HPDE6-E6E7 (cell line): ENCODE measurements at regions not wholly inside any gene's neighbourhood (a gene's known extent, or its start where the extent isn't known, plus 50 kb on each side); places are given as distances from the start of the nearest gene placed in this dataset.

ENCODE experiments used
- DNase-seq: peaks from one replicate; pipeline ENCODE4 v3.0.0; 2011; ENCODE audit warnings: missing footprints; ENCODE audit errors: extremely low spot score

- DNase-seq, result no peak
These were observed 730.3 kb downstream of the BRD1 start for GRCh38 chr22:49097171-49097925.

GRCh38 chr22:49096476-49096875, 731.2 kb downstream of the BRD1 start:
- no peak for DNase-seq

DNA sequence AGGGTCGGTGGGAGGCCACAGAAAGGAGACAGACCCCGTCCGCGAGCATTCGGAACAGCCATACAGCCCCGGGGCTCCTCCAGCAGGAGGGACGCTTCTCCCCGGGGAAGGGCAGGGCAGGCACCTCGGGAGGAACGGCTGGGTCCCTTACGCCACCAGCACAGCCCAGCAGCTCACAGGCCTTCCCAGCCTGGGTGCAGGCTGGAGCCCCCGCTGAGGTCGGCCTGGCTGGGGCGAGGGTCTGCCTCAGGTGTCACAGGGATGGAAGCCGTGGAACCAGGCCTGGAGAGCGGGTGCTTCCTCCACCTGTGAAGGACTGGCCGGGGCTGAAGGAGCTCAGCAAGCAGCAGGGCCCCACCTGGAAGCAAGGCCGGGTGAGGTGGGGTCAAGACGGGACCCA, 732.3 kb downstream of the BRD1 start:
- DNase-seq, result no peak

DNA sequence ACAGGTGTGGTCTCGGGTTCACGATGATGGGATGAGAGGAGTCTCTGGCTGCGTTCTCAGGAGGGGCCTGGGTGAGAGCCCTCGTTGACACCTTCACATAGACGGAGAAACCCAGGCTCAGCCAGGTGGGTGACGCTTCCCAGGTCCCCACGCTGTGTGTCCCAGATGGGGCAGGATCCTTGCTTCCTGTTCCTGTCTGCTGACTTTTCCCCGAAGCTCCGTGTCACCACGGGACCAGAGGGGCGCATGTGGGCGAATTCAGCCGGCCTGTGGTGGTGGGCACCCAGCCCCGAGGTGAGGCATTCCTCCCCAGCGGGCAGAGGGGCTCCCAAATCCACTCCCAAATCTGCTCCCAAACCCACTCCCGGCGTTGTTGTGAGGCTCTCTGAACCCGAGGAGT, 732.8 kb downstream of the BRD1 start:
- no peak for DNase-seq

DNA sequence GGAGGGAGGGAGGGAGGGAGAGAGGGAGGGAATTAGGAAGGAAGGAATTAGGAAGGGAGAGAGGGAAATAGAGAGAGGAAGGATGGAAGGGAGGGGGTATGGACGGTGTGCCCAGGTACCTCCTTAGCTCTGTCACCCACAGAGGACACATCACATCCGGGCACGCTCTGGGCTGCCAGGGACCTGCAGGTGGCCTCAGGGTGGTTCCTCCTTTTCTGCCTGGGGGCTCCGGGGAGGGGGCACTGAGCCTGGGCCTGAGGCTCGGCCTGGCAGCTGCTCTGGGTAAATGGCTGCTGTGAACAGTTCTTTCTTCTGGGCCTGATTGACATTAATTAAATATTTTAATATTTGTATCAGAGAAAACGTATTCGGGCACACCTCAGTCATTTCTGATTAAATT, 733.5 kb downstream of the BRD1 start:
- no peak for DNase-seq

- DNase-seq, result no peak
These were observed 734.3 kb downstream of the BRD1 start for GRCh38 chr22:49093192-49093880.

DNA sequence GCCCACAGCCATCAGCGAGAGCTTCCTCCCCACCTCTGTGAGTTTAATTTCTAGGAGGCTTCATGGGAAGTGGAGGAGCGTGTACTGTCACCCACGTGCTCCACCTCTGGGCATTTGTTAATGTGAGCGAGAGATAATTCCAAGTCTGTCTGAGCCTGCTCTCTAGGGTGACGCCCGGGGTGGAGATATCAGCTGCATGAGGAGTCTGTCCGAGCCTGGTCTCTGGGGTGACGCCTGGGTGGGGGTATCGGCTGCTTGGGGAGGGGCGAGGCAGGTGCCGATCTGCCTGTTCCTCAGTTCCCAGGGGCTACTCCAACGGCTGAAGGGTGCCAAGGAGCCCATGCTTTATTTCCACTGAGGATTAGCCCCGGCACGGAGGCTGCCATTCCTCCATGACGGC, 735.0 kb downstream of the BRD1 start:
- DNase-seq, result no peak

GRCh38 chr22:49091917-49092545, 735.6 kb downstream of the BRD1 start:
- no peak for DNase-seq

DNA sequence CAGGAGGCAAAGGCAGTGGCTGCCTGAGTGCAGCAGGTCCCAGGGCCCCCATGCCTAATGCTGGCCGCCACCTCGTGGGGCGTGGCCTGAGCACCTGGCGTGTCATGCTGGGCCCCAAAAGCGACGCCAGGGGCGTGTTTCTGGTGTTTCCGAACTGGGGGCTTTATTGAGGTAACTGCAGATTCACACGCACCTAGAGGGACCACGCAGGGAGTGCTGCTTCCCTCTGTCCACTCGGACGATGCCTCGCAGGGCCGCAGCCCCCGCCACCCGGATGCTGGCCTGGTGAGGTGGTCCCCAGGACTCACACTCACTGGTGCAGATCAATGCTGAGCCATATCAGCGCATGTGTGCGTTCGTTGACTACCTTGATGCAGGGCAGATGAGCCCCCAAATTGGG, 736.2 kb downstream of the BRD1 start:
- no peak for DNase-seq

DNA sequence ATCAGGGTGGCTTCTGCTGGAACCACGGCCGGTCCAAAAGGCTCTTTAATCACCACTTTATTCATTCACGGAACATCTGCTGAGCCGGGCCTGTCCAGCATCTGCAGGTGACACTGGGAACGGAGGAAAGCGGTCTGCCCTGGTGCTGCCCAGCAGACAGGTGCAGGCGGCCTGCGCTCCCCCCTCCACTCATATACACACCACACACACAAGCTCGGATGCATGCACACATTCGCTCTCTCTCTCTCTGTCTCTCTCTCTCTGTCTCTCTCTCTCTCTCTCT, 736.9 kb downstream of the BRD1 start:
- DNase-seq, result no peak

DNA sequence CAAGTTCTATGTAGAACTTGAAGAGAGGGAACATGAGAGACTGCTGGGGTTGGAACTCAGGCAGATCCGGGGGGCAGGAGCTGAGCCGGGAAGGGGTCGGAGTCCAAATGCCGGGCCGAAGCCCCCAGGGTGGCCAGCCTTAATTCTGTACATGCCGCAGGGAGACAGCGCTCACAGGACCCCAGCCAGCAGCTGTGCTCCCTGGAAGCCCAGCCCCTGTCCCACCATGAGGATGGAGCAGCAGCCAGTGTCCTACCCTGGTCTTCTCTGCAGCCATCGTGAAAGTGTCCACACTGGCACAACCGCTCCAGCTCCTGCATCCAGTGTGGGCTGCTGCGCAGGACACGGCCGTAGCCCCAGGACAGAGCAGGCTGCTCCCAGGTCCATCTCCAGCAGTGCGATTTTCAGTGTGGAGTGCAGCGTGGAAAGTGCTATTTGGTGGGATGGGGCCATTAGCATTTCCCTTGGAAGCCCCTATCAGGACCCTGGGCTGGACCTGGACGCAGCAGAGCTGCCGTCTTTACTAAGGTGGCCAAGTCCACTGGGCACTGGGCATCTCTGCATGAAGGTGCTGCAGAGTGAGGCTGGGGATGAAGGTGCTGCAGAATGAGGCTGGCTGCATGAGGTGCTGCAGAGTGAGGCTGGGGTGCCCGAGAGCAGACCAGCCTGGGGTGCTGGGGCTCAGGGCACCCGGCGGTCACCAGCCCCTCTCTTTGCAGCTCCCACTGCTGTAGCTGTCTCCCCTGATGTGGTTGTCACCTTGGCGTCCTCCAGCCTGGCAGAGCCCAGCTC, 737.4 kb downstream of the BRD1 start:
- no peak for DNase-seq

GRCh38 chr22:49088801-49089791, 738.6 kb downstream of the BRD1 start:
- DNase-seq, result no peak

DNA sequence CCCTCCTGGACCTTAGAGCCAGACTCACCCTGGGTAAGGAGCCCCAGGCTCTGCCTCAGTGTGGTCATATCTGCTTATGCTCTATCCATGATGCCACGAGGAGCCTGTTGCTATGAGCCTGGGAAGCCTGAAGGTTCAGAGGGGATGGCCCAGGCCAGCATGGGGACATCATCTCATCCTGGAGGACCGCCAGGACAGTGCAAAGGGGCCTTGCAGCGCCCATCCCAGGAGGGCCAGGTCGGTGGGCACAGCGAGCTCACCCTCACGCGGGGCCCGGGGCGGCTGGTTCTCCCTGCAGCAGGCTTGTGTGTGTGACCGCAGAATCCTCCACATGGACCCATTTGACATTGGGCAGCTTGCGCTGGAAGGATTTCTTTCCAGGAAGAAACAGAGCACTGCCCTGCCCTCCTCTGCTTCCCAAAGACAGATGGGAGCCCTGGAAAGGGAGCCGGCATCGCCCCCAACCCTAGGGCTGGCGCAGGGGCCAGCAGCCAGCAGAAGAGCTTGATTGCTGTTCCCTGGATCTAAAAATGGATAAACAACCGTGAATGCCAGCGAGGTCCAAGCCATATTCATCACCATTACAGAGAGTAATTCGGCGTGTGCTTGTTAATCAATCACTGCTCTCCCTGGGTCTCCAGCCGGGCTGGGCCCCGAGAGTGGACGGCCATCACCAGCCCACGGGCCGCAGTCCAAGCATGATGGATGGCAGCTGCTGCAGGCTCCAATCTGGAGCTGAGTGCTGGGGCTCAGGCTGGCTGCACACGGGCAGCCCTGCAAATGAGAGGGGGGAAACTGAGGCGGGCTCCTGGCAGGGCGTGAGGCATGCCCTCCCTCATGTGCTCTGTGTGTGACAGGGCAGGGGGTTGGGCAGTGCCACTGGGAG, 739.7 kb downstream of the BRD1 start:
- no peak for DNase-seq

- DNase-seq, result no peak
These were observed 740.5 kb downstream of the BRD1 start for GRCh38 chr22:49087198-49087597.

DNA sequence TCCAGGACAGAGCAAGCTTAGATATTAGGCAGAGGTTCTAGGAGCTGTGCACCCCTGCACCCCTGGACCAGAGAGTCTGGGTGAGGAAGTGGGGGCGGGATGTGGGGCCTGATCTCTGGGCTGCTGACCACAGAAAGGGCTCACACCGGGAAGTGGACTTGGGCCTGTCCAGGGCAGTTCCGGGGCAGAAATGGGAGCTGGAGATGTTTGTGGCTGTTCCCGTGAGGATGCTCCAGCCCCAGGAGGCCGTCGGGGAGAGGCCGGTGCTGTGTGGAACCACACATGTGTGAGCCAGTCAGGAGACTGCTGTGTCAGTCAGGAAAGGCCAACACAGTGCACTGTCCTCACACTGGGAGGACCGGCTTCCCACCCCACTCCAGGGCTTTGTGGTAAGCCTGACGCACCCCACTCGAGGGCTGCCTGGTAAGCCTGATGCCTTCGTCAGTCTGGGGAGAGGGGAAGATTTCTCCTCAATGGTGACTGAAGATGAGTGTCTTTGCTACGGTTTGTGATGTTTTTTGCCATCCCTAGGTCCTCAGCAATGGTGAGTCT, 741.0 kb downstream of the BRD1 start:
- no peak for DNase-seq

GRCh38 chr22:49086181-49086580, 741.5 kb downstream of the BRD1 start:
- DNase-seq, result no peak

DNA sequence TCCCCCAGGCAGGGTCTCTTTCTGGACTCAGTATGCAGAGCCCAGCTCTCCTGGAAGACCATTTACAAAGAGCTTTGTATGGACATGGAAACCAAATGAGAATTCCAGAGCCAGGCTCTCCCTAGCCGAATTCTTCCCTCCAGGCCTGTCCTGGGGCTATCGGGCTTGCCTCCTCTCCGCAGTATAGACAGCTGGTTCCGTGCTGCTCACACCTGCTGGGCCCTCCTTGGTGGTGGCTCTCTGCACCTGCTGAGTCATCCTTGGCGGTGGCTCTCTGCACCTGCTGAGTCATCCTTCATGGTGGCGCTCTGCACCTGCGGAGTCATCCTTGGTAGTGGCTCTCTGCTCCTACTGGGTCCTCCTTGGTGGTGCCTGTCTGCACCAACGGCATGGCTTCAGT, 743.5 kb downstream of the BRD1 start:
- no peak for DNase-seq

DNA sequence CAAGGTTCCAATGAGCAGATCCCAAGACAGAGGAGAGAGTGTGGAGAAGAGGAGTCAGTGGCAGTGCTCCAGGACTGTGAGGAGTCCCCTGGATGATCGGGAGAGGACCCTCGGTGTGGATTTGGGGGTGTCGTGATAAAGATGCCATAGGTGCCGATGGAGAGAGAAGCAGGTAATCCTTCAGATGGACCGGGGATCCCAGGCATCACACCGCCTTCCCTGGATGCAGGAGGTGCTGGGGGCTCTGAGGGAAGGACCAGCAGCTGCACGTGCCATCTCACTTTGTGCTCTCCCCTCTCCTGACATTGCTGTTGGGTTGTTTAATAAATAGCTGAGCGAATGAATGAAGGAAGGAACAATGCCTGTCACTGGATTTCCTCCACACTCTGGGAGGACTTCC, 744.1 kb downstream of the BRD1 start:
- DNase-seq, result no peak

DNA sequence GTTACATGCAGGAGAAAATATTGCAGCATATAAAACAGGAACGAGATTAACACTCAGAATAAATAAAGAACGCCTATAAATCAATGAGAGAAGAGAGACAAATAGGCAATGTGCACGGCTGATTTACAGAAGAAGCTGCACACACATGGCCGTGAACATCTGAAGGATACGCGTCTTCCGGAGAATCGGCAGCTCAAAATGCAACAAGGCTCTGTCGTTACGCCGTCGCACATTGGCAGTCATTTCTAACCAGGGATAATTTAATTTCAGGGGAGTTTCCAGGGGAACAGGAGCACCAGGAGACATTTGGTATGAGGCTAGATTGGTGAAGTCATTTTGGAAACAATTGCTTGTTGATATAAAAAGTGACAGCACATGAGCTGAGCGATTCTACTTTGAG, 745.2 kb downstream of the BRD1 start:
- no peak for DNase-seq

DNA sequence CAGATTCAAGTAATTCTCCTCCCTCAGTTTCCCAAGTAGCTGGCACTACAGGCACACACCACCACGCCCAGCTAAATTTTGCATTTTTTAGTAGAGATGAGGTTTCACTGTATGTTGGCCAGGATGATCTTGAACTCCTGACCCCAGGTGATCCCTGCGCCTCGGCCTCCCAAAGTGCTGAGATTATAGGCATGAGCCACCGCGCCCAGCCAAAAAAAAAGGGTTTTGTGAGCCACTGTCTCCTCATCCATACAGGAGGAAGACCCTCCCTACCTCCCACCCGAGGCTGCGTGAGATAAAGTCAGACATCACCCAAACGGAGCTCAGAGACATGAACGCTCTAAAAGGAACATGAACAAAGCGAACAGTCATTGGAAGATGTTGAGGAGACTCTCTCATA, 745.7 kb downstream of the BRD1 start:
- no peak for DNase-seq
